Jurkat, Clone E6-1 (cell line): ENCODE measurements at regions not wholly inside any gene's neighbourhood (a gene's known extent, or its start where the extent isn't known, plus 50 kb on each side); places are given as distances from the start of the nearest gene placed in this dataset.
"Not testable (repeated sequence)": the region's sequence is repeated elsewhere in the genome, so short reads cannot be mapped to it uniquely, and the experiment has no call there.

Source experiments
- DNase-seq: peaks from one replicate; pipeline ENCODE4 v3.0.0-alpha.2; 2011; ENCODE audit warnings: low read depth, low spot score
- H3K4me3 ChIP-seq: 2 replicates; pipeline ENCODE4 v1.5.1; 2011; ENCODE audit warnings: mild to moderate bottlenecking, low read length, control low read depth, moderate library complexity

GRCh38 chr9:115770521-115770920 is 383.1 kb upstream of the PAPPA start:
- DNase-seq, result no peak
- H3K4me3 ChIP-seq, result no peak overlapping the region

GRCh38 chr9:115775659-115776058 is 377.9 kb upstream of the PAPPA start:
- no peak for DNase-seq

GRCh38 chr9:115777610-115778009 is 376.0 kb upstream of the PAPPA start:
- H3K4me3 ChIP-seq, result no peak overlapping the region
- no peak for DNase-seq

More at GRCh38 chr9:115775659-115776058, 377.9 kb upstream of the PAPPA start:
- no peak overlapping the region for H3K4me3 ChIP-seq

DNA sequence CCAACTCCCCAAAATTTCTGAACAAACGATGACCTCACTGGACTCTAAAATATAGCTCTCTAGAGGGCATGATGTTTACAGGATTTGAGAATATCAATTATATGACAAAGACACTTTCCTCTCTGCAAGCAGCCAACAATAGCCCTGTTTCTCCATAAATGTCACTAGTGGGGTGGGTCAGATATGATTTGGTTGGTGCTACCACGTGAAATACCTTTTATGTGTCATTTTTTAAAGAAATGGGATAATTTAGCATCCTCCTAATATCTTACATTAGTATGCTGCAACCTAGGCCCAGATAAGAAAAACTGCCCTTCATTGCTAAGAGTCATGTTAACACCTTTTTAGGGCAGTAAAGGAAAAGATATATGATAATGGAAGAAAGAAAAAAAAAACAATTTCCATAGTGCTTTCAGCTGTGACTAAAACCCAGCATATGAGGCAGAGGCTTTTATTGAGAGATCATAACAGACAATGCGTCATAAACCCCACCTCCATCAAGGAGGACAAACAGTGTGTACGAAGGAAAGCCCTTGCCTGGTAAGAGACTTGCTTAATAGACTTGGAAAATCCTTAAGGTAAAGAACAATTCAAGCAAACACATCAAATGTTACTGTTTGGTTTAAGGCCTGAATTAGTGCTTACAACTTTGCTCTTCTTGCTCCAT is 372.4 kb upstream of the PAPPA start:
- DNase-seq, result no peak
- H3K4me3 ChIP-seq, result no peak overlapping the region

DNA sequence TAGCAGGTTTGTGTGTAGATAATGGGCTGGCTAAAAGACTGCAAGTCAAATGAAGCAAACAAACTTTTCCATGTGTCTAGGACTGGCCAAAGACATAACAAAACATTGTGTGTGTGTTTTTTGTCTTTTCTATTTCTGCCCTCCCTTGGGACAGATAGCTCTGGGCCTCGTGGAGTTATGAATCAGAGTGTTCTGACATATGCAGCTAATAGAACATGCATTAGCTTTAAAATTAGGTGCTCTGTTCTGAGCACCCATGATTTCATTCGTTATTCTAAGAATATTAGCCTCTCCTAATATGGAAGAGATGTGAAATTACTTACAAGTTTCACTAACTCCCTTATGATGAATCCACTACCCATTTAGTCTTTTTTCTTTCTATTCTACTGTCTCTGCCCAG is 367.3 kb upstream of the PAPPA start:
- no peak overlapping the region for H3K4me3 ChIP-seq
- no peak for DNase-seq

GRCh38 chr9:115790520-115790919 is 363.1 kb upstream of the PAPPA start:
- H3K4me3 ChIP-seq, result no peak overlapping the region
- no peak for DNase-seq

DNA sequence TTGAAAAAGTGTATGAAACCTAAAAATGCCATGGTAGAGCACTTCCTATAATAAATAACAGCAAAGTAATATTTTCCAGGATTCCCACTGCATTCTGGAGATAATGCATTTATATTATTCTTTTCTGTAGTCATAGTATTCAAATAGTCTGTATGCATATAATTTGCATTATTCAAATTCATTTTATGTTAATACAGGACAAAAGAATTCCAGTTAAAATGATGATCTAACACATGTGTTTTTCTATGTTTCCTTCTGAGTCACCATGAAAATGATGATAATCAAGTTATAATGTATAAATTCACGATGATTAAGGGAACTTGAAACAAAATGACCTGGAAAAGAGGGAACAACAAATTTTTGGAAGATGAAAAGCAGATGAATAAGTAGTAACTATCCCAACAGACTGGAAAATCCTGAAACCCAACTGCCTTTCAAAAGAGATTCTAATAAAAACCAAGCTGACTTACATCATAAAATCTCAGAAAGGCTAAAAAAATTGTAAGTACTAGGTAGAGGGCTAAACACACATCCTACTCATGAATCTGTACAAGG is 358.6 kb upstream of the PAPPA start:
- H3K4me3 ChIP-seq, result no peak overlapping the region
- DNase-seq, result no peak

DNA sequence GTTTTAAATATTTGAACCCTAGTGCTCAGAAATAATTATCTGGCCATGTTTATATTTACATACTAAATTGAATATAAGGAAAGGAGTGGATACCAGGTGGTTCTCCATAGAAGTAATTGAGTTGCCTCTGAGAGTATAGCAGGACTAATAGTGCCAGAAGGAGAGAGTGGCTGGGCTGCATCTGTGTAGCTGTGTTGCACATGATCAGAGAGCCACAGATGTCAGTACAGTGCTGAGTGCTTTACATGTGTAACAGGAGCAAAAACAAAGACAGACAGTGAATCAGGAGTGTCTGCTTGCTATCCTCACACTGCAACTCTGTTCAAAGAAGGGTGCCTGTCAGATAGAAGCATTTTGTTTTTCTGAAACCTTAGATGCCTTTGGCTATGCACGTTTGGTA is 353.9 kb upstream of the PAPPA start:
- DNase-seq, result no peak
- no peak overlapping the region for H3K4me3 ChIP-seq

GRCh38 chr9:115804206-115804605 is 349.4 kb upstream of the PAPPA start:
- DNase-seq, result no peak
- no peak overlapping the region for H3K4me3 ChIP-seq

DNA sequence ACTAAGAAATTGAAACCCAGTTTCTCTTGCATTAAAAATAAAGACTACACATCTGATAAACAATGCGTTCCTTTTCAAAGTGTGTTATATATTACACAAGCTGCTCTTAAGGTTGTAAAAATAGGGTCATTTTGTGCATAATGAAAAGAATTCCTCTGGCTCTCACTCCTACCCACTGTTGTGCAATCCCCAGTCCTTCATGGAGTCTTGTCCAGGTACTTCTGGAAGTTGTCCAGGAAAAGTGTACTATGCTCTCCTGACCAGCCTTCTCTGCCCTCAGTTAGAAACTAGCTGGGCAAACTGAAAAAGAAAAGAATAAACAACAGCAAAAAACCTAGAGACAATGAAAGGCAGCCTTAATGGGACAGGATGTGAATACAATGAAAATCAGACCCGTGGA is 345.5 kb upstream of the PAPPA start:
- no peak overlapping the region for H3K4me3 ChIP-seq
- DNase-seq, result no peak

DNA sequence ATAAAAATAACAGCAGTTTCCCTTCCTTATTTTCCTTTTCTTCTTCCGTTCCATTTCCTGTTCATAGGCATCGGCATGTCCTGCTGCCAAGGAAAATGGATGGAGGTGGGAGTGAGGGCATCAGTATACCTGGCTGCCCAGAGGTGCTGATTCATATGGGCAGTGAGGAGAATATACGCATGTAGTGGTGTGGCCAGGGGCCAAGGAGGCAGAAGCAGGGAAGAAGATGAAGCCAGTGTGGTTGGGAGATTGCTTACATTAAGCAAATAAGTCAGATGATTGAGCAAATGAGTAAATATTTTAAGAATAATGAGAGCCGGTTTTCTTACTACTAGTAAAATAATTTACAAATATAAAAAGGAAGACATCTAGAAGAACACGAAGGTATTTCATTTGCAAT is 344.9 kb upstream of the PAPPA start:
- DNase-seq, result no peak
- no peak overlapping the region for H3K4me3 ChIP-seq

DNA sequence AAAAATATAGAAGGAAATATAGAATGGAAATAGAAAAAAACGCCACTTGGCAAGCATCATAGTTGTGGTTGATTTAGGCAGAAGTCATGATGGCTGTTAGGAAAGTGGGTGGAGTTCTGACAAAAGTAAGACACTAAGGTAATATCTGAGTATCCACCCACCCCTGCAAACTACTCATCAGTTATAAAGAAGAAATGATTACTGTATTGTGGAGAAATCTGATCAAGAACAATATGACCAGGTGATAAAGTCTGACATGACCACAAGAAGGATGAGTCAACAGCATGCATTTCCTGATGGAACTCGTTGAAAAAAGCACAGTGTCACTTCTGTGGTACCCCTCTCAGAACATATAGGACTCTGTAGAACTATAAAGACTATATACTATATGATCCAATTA is 343.4 kb upstream of the PAPPA start:
- H3K4me3 ChIP-seq, result no peak overlapping the region
- no peak for DNase-seq

DNA sequence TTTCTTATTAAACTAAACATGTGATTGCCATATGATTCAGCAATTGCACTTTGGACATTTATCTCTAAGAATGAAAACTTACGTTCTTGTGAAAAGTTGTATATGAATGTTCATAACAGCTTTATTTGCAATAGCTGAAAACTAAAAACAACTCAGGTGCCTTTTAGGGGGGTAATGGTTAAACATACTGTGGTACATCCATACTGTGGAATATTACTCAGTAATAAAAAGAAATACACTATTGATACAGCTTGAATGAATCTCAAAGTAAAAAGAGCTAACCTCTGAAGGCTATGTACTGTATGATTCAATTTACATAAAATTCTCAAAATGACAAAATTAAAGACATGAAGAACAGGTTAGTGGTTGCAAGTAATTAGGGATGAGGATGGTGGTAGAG is 339.5 kb upstream of the PAPPA start:
- H3K4me3 ChIP-seq, result no peak overlapping the region
- DNase-seq, result no peak

- H3K4me3 ChIP-seq, result no peak overlapping the region
- no peak for DNase-seq
Measured at GRCh38 chr9:115815786-115816185, 337.8 kb upstream of the PAPPA start.

DNA sequence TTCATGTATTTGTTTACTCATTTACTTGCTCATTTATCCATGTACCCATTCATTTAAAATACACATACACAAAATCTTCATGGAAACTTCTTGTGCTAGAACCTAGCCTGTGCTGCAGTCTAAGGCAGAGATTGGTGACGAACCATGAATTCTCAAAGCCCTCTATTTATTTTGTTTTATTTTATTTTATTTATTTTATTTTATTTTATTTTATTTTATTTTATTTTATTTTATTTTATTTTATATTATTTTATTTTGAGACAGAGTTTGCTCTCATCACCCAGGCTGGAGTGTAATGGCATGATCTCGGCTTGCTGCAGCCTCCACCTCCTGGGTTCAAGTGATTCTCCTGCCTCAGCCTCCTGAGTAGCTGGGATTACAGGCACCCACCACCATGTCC is 334.9 kb upstream of the PAPPA start:
- not testable (repeated sequence) for DNase-seq, H3K4me3 ChIP-seq

GRCh38 chr9:115832031-115832430 is 321.6 kb upstream of the PAPPA start:
- H3K4me3 ChIP-seq, result no peak overlapping the region
- DNase-seq, result no peak

GRCh38 chr9:115837618-115838017 is 316.0 kb upstream of the PAPPA start:
- peak; percentile 28 for DNase-seq
- no peak overlapping the region for H3K4me3 ChIP-seq

GRCh38 chr9:115838417-115838816 is 315.2 kb upstream of the PAPPA start:
- DNase-seq, result no peak

GRCh38 chr9:115844433-115844832 is 309.2 kb upstream of the PAPPA start:
- not testable (repeated sequence) for DNase-seq, H3K4me3 ChIP-seq

More at GRCh38 chr9:115838417-115838816, 315.2 kb upstream of the PAPPA start:
- no peak overlapping the region for H3K4me3 ChIP-seq

DNA sequence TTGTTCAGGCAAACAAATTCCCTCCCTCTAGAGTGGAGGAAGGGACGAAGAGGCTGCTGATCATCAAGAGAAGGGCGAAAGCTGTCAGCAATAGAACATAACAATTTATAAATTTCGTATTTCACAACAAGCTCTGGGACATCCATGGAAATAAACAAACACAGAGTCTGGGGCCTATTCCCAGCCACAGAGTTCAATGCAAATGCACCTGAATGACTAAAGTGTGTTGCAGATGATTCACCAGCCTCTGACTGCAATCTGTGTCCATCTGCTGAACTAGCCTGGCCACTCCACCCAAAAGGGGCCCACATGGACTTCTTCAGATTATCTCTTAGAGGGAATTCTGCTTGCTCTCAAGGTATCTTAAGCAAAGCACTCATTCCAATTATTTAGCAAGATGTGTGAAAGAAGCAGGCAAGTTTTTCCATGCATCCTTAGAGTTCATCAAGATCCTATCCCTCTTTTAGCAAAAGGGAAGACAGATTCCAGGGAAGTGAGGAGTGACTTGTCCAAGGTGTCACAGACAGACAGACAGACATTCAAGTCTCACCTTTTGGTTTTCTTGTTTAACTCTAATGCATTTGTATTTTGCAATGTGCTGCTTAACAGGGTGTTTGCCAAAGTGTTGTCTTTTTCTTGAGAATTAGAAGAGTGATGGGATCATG is 307.8 kb upstream of the PAPPA start:
- DNase-seq, result no peak
- H3K4me3 ChIP-seq, result no peak overlapping the region

DNA sequence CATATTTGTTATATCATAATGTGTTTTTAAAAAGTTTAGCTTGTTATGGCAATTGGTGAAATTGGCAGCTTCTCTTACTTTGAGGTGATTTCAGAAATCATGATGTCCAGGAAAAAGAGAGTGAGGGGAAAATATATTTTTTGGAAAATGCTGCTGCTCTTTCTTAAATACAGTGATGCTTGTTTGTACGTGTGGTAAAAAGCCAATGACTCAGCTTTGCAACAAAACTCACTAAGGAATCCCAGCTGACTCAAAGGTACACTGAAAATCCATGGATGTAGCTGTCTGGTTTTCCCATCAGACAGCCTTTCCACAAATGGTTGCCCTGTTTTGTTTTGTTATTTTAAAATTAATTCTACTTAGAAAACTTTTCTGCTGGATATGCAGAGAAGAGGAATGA is 306.4 kb upstream of the PAPPA start:
- no peak overlapping the region for H3K4me3 ChIP-seq
- DNase-seq, result no peak
